Anterior cingulate cortex (tissue), 58 donors: ENCODE measurements at regions not wholly inside any gene's neighbourhood (a gene's known extent, or its start where the extent isn't known, plus 50 kb on each side); places are given as distances from the start of the nearest gene placed in this dataset.

Experiments
- DNase-seq, 58 donors: peaks; one replicate each; lab custom pipeline; 2025; lab: John Stamatoyannopoulos, UW

GRCh38 chr13:34883396-34883795 lies 58.7 kb upstream of the NBEA start:
- DNase-seq, result no peak

- DNase-seq, result no peak
Measured at GRCh38 chr13:34884366-34884765, 57.7 kb upstream of the NBEA start.

- no peak for DNase-seq
Measured at GRCh38 chr13:34886121-34886875, 55.8 kb upstream of the NBEA start.

GRCh38 chr13:34886987-34887386 lies 55.1 kb upstream of the NBEA start:
- DNase-seq, result no peak
